Loucy (cell line): ENCODE measurements at regions not wholly inside any gene's neighbourhood (a gene's known extent, or its start where the extent isn't known, plus 50 kb on each side); places are given as distances from the start of the nearest gene placed in this dataset.

Source experiments
- EZH2phosphoT487 ChIP-seq: fragments of 200-600 bp; IDR thresholded peaks from 2 replicates; pipeline ENCODE4 v1.6.1; 2018; ENCODE audit warnings: antibody characterized with exemption, mild to moderate bottlenecking, moderate library complexity, borderline replicate concordance
- TF ChIP-seq, protein P1 (sequence below): fragments of 200-600 bp; sonication (generic); conservative IDR thresholded peaks from 2 replicates; pipeline ENCODE4 v1.5.1; 2014; ENCODE audit warnings: mild to moderate bottlenecking, antibody characterized with exemption, low read length

DNA sequence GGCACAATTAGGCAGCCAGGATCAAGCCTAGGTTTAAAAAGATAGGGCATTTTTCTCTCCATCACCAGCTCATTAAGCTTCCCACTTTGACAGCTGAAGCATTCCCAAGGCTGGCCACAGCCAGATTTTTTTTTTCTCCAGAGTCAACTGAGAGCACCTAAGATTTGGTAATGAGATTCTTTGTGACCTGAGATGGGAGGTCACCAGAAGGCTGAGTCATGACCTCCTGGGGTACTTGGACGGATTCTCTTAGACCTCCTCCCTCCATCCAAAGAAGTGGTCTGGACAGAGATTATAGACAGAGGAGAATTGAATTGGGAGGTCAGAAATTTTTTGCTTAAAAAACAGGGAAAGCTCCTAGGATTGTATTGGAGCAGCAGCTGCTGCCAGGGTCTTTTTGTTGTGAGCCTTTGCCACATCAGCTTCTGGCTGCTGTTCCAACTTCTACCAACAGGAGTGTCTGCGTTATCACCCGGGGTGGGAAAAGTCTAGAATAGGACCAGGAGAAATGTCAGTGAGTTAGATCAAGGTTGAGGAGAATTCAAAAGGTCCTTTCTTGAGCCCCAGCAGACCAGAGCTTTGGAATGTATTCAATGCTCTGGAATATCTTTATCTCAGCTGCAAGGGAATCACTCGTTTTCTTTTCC lies 221.2 kb upstream of the N4BP1 start:
- TF ChIP-seq, protein P1, sequence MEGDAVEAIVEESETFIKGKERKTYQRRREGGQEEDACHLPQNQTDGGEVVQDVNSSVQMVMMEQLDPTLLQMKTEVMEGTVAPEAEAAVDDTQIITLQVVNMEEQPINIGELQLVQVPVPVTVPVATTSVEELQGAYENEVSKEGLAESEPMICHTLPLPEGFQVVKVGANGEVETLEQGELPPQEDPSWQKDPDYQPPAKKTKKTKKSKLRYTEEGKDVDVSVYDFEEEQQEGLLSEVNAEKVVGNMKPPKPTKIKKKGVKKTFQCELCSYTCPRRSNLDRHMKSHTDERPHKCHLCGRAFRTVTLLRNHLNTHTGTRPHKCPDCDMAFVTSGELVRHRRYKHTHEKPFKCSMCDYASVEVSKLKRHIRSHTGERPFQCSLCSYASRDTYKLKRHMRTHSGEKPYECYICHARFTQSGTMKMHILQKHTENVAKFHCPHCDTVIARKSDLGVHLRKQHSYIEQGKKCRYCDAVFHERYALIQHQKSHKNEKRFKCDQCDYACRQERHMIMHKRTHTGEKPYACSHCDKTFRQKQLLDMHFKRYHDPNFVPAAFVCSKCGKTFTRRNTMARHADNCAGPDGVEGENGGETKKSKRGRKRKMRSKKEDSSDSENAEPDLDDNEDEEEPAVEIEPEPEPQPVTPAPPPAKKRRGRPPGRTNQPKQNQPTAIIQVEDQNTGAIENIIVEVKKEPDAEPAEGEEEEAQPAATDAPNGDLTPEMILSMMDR = no peak; the same call in 1 of the 2 replicates
- no peak for TF ChIP-seq EZH2phosphoT487
